ENCODE measurements at regions not wholly inside any gene's neighbourhood (a gene's known extent, or its start where the extent isn't known, plus 50 kb on each side); places are given as distances from the start of the nearest gene placed in this dataset.
A peak's percentile ranks its signal among the peaks of the same experiment; 100 is the strongest.

- Histone ChIP-seq H3K9ac (ENCODE audit: insufficient read length, low read depth) (no peak overlapping the region), H3K4me1 (ENCODE audit: insufficient read depth, insufficient read length) (peaks cover 2% of the 10 kb centered on the region), H3K27me3 (ENCODE audit: insufficient read depth, insufficient read length) (no peaks in the 10 kb centered on the region), H3K36me3 (ENCODE audit: insufficient read depth, insufficient read length, low read length) (no peaks in the 10 kb centered on the region), H3K9me3 (ENCODE audit: insufficient read depth, low read length) (peaks cover 8% of the 10 kb centered on the region; the same call in 1 of the 2 replicates), H3K4me3 (ENCODE audit: insufficient read length, low read depth) (no peak overlapping the region)
- no peak for DNase-seq (ENCODE audit: low read depth, low spot score)
- no peak for TF ChIP-seq YY1 (IDR thresholded peaks at IDR 0.05; ENCODE audit: insufficient read depth, insufficient read length)
- no peak for TF ChIP-seq ZNF274 (IDR thresholded peaks at IDR 0.05; ENCODE audit: low read depth, low read length)
- TF ChIP-seq SUZ12 (IDR thresholded peaks at IDR 0.05; ENCODE audit: extremely low read depth, insufficient read depth, insufficient read length): no peak
Measured at GRCh38 chr5:125411071-125411743, 664.8 kb upstream of the ZNF608 start.

GRCh38 chr5:125411744-125412560, 665.5 kb upstream of the ZNF608 start:
- H3K9me3 ChIP-seq (ENCODE audit: insufficient read depth, low read length): peaks cover under 1% of the 10 kb centered on the region; the same call in 1 of the 2 replicates
- TF ChIP-seq SUZ12 (IDR thresholded peaks at IDR 0.05; ENCODE audit: extremely low read depth, insufficient read depth, insufficient read length) (no peak), ZNF274 (IDR thresholded peaks at IDR 0.05; ENCODE audit: low read depth, low read length) (no peak), YY1 (IDR thresholded peaks at IDR 0.05; ENCODE audit: insufficient read depth, insufficient read length) (no peak)
- no peak overlapping the region for H3K4me3 ChIP-seq (ENCODE audit: insufficient read length, low read depth)
- H3K4me1 ChIP-seq (ENCODE audit: insufficient read depth, insufficient read length): peaks cover 2% of the 10 kb centered on the region
- DNase-seq (ENCODE audit: low read depth, low spot score): no peak
- no peaks in the 10 kb centered on the region for H3K36me3 ChIP-seq (ENCODE audit: insufficient read depth, insufficient read length, low read length)
- no peak overlapping the region for H3K9ac ChIP-seq (ENCODE audit: insufficient read length, low read depth)
- H3K27me3 ChIP-seq (ENCODE audit: insufficient read depth, insufficient read length): no peaks in the 10 kb centered on the region

GRCh38 chr5:125412561-125413495, 666.4 kb upstream of the ZNF608 start:
- no peaks in the 10 kb centered on the region for H3K27me3 ChIP-seq (ENCODE audit: insufficient read depth, insufficient read length)
- H3K4me3 ChIP-seq (ENCODE audit: insufficient read length, low read depth): no peak overlapping the region
- peaks cover 2% of the 10 kb centered on the region for H3K4me1 ChIP-seq (ENCODE audit: insufficient read depth, insufficient read length)
- H3K36me3 ChIP-seq (ENCODE audit: insufficient read depth, insufficient read length, low read length): no peaks in the 10 kb centered on the region
- H3K9me3 ChIP-seq (ENCODE audit: insufficient read depth, low read length): no peaks in the 10 kb centered on the region
- TF ChIP-seq YY1 (IDR thresholded peaks at IDR 0.05; ENCODE audit: insufficient read depth, insufficient read length) (no peak), ZNF274 (IDR thresholded peaks at IDR 0.05; ENCODE audit: low read depth, low read length) (no peak), SUZ12 (IDR thresholded peaks at IDR 0.05; ENCODE audit: extremely low read depth, insufficient read depth, insufficient read length) (no peak)
- DNase-seq (ENCODE audit: low read depth, low spot score): peak; percentile 72
- H3K9ac ChIP-seq (ENCODE audit: insufficient read length, low read depth): no peak overlapping the region

GRCh38 chr5:125413496-125414274, 667.2 kb upstream of the ZNF608 start:
- Histone ChIP-seq H3K4me3 (ENCODE audit: insufficient read length, low read depth) (no peak overlapping the region), H3K9me3 (ENCODE audit: insufficient read depth, low read length) (no peaks in the 10 kb centered on the region), H3K36me3 (ENCODE audit: insufficient read depth, insufficient read length, low read length) (no peaks in the 10 kb centered on the region), H3K4me1 (ENCODE audit: insufficient read depth, insufficient read length) (peaks cover 2% of the 10 kb centered on the region), H3K9ac (ENCODE audit: insufficient read length, low read depth) (no peak overlapping the region), H3K27me3 (ENCODE audit: insufficient read depth, insufficient read length) (no peaks in the 10 kb centered on the region)
- no peak for DNase-seq (ENCODE audit: low read depth, low spot score)
- TF ChIP-seq YY1 (IDR thresholded peaks at IDR 0.05; ENCODE audit: insufficient read depth, insufficient read length) (no peak), SUZ12 (IDR thresholded peaks at IDR 0.05; ENCODE audit: extremely low read depth, insufficient read depth, insufficient read length) (no peak), ZNF274 (IDR thresholded peaks at IDR 0.05; ENCODE audit: low read depth, low read length) (no peak)

GRCh38 chr5:125415126-125415525, 668.7 kb upstream of the ZNF608 start:
- H3K36me3 ChIP-seq (ENCODE audit: insufficient read depth, insufficient read length, low read length): no peaks in the 10 kb centered on the region
- TF ChIP-seq ZNF274 (IDR thresholded peaks at IDR 0.05; ENCODE audit: low read depth, low read length): no peak
- TF ChIP-seq SUZ12 (IDR thresholded peaks at IDR 0.05; ENCODE audit: extremely low read depth, insufficient read depth, insufficient read length): no peak
- TF ChIP-seq YY1 (IDR thresholded peaks at IDR 0.05; ENCODE audit: insufficient read depth, insufficient read length): no peak

GRCh38 chr5:125416055-125416454, 669.6 kb upstream of the ZNF608 start:
- no peak overlapping the region for H3K9ac ChIP-seq (ENCODE audit: insufficient read length, low read depth)
- no peaks in the 10 kb centered on the region for H3K9me3 ChIP-seq (ENCODE audit: insufficient read depth, low read length)
- H3K36me3 ChIP-seq (ENCODE audit: insufficient read depth, insufficient read length, low read length): no peaks in the 10 kb centered on the region
- H3K4me1 ChIP-seq (ENCODE audit: insufficient read depth, insufficient read length): peaks cover 2% of the 10 kb centered on the region
- TF ChIP-seq YY1 (IDR thresholded peaks at IDR 0.05; ENCODE audit: insufficient read depth, insufficient read length): no peak
- TF ChIP-seq SUZ12 (IDR thresholded peaks at IDR 0.05; ENCODE audit: extremely low read depth, insufficient read depth, insufficient read length): no peak
- TF ChIP-seq ZNF274 (IDR thresholded peaks at IDR 0.05; ENCODE audit: low read depth, low read length): no peak
- no peaks in the 10 kb centered on the region for H3K27me3 ChIP-seq (ENCODE audit: insufficient read depth, insufficient read length)
- DNase-seq (ENCODE audit: low read depth, low spot score): no peak
- no peak overlapping the region for H3K4me3 ChIP-seq (ENCODE audit: insufficient read length, low read depth)

More at GRCh38 chr5:125415126-125415525, 668.7 kb upstream of the ZNF608 start:
- DNase-seq (ENCODE audit: low read depth, low spot score): no peak
- no peaks in the 10 kb centered on the region for H3K27me3 ChIP-seq (ENCODE audit: insufficient read depth, insufficient read length)
- H3K4me1 ChIP-seq (ENCODE audit: insufficient read depth, insufficient read length): peaks cover 2% of the 10 kb centered on the region
- H3K9ac ChIP-seq (ENCODE audit: insufficient read length, low read depth): no peak overlapping the region
- H3K9me3 ChIP-seq (ENCODE audit: insufficient read depth, low read length): no peaks in the 10 kb centered on the region
- H3K4me3 ChIP-seq (ENCODE audit: insufficient read length, low read depth): no peak overlapping the region
